Activated naive CD4-positive, alpha-beta T cell treated with anti-CD3 and anti-CD28 coated beads for 36 hours (primary cell): ENCODE measurements at regions not wholly inside any gene's neighbourhood (a gene's known extent, or its start where the extent isn't known, plus 50 kb on each side); places are given as distances from the start of the nearest gene placed in this dataset.
"Not testable (repeated sequence)": the region's sequence is repeated elsewhere in the genome, so short reads cannot be mapped to it uniquely, and the experiment has no call there.

Experiments used
- CTCF ChIA-PET: fragments of 350-600 bp; sonication (Branson Sonifier 250); formaldehyde crosslinking; loops from one replicate; lab custom pipeline; 2021; ENCODE audit warnings: antibody characterized with exemption; lab: Charles Lee
- DNase-seq: peaks from one replicate; pipeline ENCODE4 v3.0.0-alpha.2; 2020
- H3K27ac Mint-ChIP-seq: one replicate; pipeline ENCODE4 v1.8.0; 2021; ENCODE audit warnings: mild to moderate bottlenecking, mixed read lengths
- H3K27me3 Mint-ChIP-seq: one replicate; pipeline ENCODE4 v1.8.0; 2021; ENCODE audit warnings: low read depth, mixed read lengths
- H3K36me3 Mint-ChIP-seq: one replicate; pipeline ENCODE4 v1.8.0; 2021; ENCODE audit warnings: low read depth, mixed read lengths
- H3K4me1 Mint-ChIP-seq: one replicate; pipeline ENCODE4 v1.8.0; 2021; ENCODE audit warnings: low read depth, mixed read lengths
- H3K4me3 Mint-ChIP-seq: one replicate; pipeline ENCODE4 v1.8.0; 2021; ENCODE audit warnings: mild to moderate bottlenecking, moderate library complexity, mixed read lengths
- H3K9me3 Mint-ChIP-seq: one replicate; pipeline ENCODE4 v1.8.0; 2021; ENCODE audit warnings: mixed read lengths
- intact Hi-C: fragments of 100-400 bp; cut with micrococcal nuclease; formaldehyde crosslinking; loops from one replicate; pipeline ENCODE4 v1.15.1; 2023

- no peak overlapping the region for H3K4me3 Mint-ChIP-seq
- CTCF ChIA-PET = no interaction called here
Observed at GRCh38 chr3:87491843-87492242, 215.5 kb upstream of the POU1F1 start.

GRCh38 chr3:87489892-87490291, 213.5 kb upstream of the POU1F1 start:
- no peak for DNase-seq
- H3K27me3 Mint-ChIP-seq = peaks cover under 1% of the 10 kb centered on the region
- no peaks in the 10 kb centered on the region for H3K9me3 Mint-ChIP-seq
- H3K36me3 Mint-ChIP-seq = no peaks in the 10 kb centered on the region
- no peak overlapping the region for H3K4me3 Mint-ChIP-seq
- H3K27ac Mint-ChIP-seq = no peak overlapping the region
- no peaks in the 10 kb centered on the region for H3K4me1 Mint-ChIP-seq
- intact Hi-C loops = no loop called here
- CTCF ChIA-PET = no interaction called here

More at GRCh38 chr3:87491843-87492242, 215.5 kb upstream of the POU1F1 start:
- no peaks in the 10 kb centered on the region for H3K4me1 Mint-ChIP-seq
- DNase-seq = no peak
- no peak overlapping the region for H3K27ac Mint-ChIP-seq
- H3K9me3 Mint-ChIP-seq = no peaks in the 10 kb centered on the region
- intact Hi-C loops = no loop called here
- no peaks in the 10 kb centered on the region for H3K36me3 Mint-ChIP-seq
- no peaks in the 10 kb centered on the region for H3K27me3 Mint-ChIP-seq

- no peak for DNase-seq
- no peak overlapping the region for H3K4me3 Mint-ChIP-seq
- no peaks in the 10 kb centered on the region for H3K36me3 Mint-ChIP-seq
- no peaks in the 10 kb centered on the region for H3K4me1 Mint-ChIP-seq
- no peaks in the 10 kb centered on the region for H3K9me3 Mint-ChIP-seq
- intact Hi-C loops = no loop called here
- H3K27ac Mint-ChIP-seq = no peak overlapping the region
- CTCF ChIA-PET = interaction anchor here (0.7 kb wide), 1 partner anchor 296 kb away, joined by 3 read pairs; no protein-coding TSS in a partner anchor
- H3K27me3 Mint-ChIP-seq = peaks cover 3% of the 10 kb centered on the region
Observed at GRCh38 chr3:87488765-87489164, 212.4 kb upstream of the POU1F1 start.

GRCh38 chr3:87486635-87487034, 210.3 kb upstream of the POU1F1 start:
- H3K36me3 Mint-ChIP-seq, H3K4me1 Mint-ChIP-seq, intact Hi-C loops, H3K27ac Mint-ChIP-seq, H3K27me3 Mint-ChIP-seq, H3K4me3 Mint-ChIP-seq, H3K9me3 Mint-ChIP-seq: not testable (repeated sequence)
- CTCF ChIA-PET = interaction anchor here (0.9 kb wide), 1 partner anchor 187 kb away, joined by 3 read pairs; no protein-coding TSS in a partner anchor
- DNase-seq = peak; percentile 17

- no peak for DNase-seq
- Mint-ChIP-seq H3K4me1 (no peaks in the 10 kb centered on the region), H3K27me3 (peaks cover 3% of the 10 kb centered on the region), H3K27ac (no peak overlapping the region), H3K36me3 (no peaks in the 10 kb centered on the region), H3K4me3 (no peak overlapping the region), H3K9me3 (no peaks in the 10 kb centered on the region)
- CTCF ChIA-PET = no interaction called here
- intact Hi-C loops = no loop called here
Observed at GRCh38 chr3:87486115-87486514, 209.7 kb upstream of the POU1F1 start.

- Mint-ChIP-seq H3K4me3 (no peak overlapping the region), H3K4me1 (no peaks in the 10 kb centered on the region), H3K27ac (no peak overlapping the region), H3K27me3 (no peaks in the 10 kb centered on the region), H3K9me3 (peaks cover 1% of the 10 kb centered on the region), H3K36me3 (no peaks in the 10 kb centered on the region)
- intact Hi-C loops = no loop called here
- no peak for DNase-seq
- CTCF ChIA-PET = no interaction called here
Observed at GRCh38 chr3:87478716-87479115, 202.3 kb upstream of the POU1F1 start.

- Mint-ChIP-seq H3K9me3 (peaks cover 5% of the 10 kb centered on the region), H3K36me3 (no peaks in the 10 kb centered on the region), H3K4me3 (no peak overlapping the region), H3K4me1 (no peaks in the 10 kb centered on the region), H3K27ac (no peak overlapping the region), H3K27me3 (no peaks in the 10 kb centered on the region)
- CTCF ChIA-PET = no interaction called here
- DNase-seq = no peak
- intact Hi-C loops = no loop called here
Observed at GRCh38 chr3:87473944-87474343, 197.6 kb upstream of the POU1F1 start.

- CTCF ChIA-PET = no interaction called here
- Mint-ChIP-seq H3K27me3 (no peaks in the 10 kb centered on the region), H3K36me3 (no peaks in the 10 kb centered on the region), H3K4me1 (no peaks in the 10 kb centered on the region), H3K9me3 (peaks cover 5% of the 10 kb centered on the region), H3K27ac (no peak overlapping the region), H3K4me3 (no peak overlapping the region)
- intact Hi-C loops = no loop called here
- no peak for DNase-seq
Observed at GRCh38 chr3:87468938-87469337, 192.6 kb upstream of the POU1F1 start.

GRCh38 chr3:87468235-87468634, 191.9 kb upstream of the POU1F1 start:
- CTCF ChIA-PET = no interaction called here
- Mint-ChIP-seq H3K36me3 (no peaks in the 10 kb centered on the region), H3K9me3 (peaks cover 3% of the 10 kb centered on the region), H3K27ac (no peak overlapping the region), H3K4me1 (no peaks in the 10 kb centered on the region), H3K4me3 (no peak overlapping the region), H3K27me3 (no peaks in the 10 kb centered on the region)
- no peak for DNase-seq
- intact Hi-C loops = no loop called here

GRCh38 chr3:87462228-87462627, 185.8 kb upstream of the POU1F1 start:
- Mint-ChIP-seq H3K4me3 (no peak overlapping the region), H3K27ac (no peak overlapping the region), H3K4me1 (no peaks in the 10 kb centered on the region), H3K9me3 (no peaks in the 10 kb centered on the region), H3K27me3 (peaks cover 3% of the 10 kb centered on the region), H3K36me3 (no peaks in the 10 kb centered on the region)
- DNase-seq = no peak
- CTCF ChIA-PET = no interaction called here
- intact Hi-C loops = no loop called here

GRCh38 chr3:87461443-87461842, 185.1 kb upstream of the POU1F1 start:
- intact Hi-C loops = no loop called here
- H3K4me3 Mint-ChIP-seq = no peak overlapping the region
- no peak overlapping the region for H3K27ac Mint-ChIP-seq
- H3K9me3 Mint-ChIP-seq = no peaks in the 10 kb centered on the region
- no peak for DNase-seq
- no peaks in the 10 kb centered on the region for H3K36me3 Mint-ChIP-seq
- H3K4me1 Mint-ChIP-seq = no peaks in the 10 kb centered on the region
- peaks cover 3% of the 10 kb centered on the region for H3K27me3 Mint-ChIP-seq
- CTCF ChIA-PET = no interaction called here

- H3K27ac Mint-ChIP-seq = no peak overlapping the region
- H3K36me3 Mint-ChIP-seq = no peaks in the 10 kb centered on the region
- no peaks in the 10 kb centered on the region for H3K9me3 Mint-ChIP-seq
- peaks cover 3% of the 10 kb centered on the region for H3K27me3 Mint-ChIP-seq
- DNase-seq = no peak
- H3K4me3 Mint-ChIP-seq = no peak overlapping the region
- intact Hi-C loops = no loop called here
- CTCF ChIA-PET = no interaction called here
- H3K4me1 Mint-ChIP-seq = no peaks in the 10 kb centered on the region
Observed at GRCh38 chr3:87461036-87461435, 184.7 kb upstream of the POU1F1 start.

- Mint-ChIP-seq H3K4me1 (no peaks in the 10 kb centered on the region), H3K4me3 (no peak overlapping the region), H3K27me3 (no peaks in the 10 kb centered on the region), H3K9me3 (peaks cover 2% of the 10 kb centered on the region), H3K36me3 (no peaks in the 10 kb centered on the region), H3K27ac (no peak overlapping the region)
- intact Hi-C loops = no loop called here
- DNase-seq = no peak
- CTCF ChIA-PET = no interaction called here
Observed at GRCh38 chr3:87448558-87448957, 172.2 kb upstream of the POU1F1 start.
